Mammary epithelial cell (primary cell): ENCODE measurements at regions not wholly inside any gene's neighbourhood (a gene's known extent, or its start where the extent isn't known, plus 50 kb on each side); places are given as distances from the start of the nearest gene placed in this dataset.

Experiments
- EZH2 ChIP-seq: IDR thresholded peaks from 2 replicates; pipeline ENCODE4 v1.6.1; 2012; ENCODE audit warnings: low read length, inconsistent platforms, borderline replicate concordance
- TF ChIP-seq, protein P1 (sequence below), 2 donors: IDR thresholded peaks in 1 of 2; conservative IDR thresholded peaks in 1 of 2; 2 replicates each; pipeline ENCODE4 v1.5.1; 2011 to 2012; ENCODE audit warnings: inconsistent platforms in 2 of 2, low read length in 2 of 2, mild to moderate bottlenecking in 2 of 2, control low read depth in 1 of 2, low read depth in 1 of 2; ENCODE audit not compliant: insufficient read depth in 1 of 2; ENCODE audit errors: extremely low read depth in 1 of 2

DNA sequence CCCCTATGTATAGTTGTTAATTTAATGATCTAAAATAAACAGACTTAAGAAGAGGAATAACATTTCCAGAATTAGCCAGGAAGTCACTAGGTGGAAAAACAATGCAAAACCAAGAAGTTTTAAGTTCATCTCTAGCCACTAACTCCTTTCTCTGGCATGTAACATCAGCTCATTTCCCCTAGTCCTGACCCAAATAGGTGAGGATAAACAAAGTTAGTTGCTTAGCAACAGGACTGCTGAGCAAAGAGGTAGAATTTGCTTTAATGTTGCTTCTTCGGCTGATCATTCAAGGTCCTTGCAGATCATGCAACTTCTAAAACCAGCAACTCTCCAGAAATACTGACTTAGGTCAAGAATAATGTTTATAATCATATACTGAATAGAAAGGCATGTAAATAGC lies 675.8 kb downstream of the CETN3 start:
- TF ChIP-seq, protein P1, sequence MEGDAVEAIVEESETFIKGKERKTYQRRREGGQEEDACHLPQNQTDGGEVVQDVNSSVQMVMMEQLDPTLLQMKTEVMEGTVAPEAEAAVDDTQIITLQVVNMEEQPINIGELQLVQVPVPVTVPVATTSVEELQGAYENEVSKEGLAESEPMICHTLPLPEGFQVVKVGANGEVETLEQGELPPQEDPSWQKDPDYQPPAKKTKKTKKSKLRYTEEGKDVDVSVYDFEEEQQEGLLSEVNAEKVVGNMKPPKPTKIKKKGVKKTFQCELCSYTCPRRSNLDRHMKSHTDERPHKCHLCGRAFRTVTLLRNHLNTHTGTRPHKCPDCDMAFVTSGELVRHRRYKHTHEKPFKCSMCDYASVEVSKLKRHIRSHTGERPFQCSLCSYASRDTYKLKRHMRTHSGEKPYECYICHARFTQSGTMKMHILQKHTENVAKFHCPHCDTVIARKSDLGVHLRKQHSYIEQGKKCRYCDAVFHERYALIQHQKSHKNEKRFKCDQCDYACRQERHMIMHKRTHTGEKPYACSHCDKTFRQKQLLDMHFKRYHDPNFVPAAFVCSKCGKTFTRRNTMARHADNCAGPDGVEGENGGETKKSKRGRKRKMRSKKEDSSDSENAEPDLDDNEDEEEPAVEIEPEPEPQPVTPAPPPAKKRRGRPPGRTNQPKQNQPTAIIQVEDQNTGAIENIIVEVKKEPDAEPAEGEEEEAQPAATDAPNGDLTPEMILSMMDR (conservative IDR thresholded peaks at IDR 0.05 in 1 of 2, IDR thresholded peaks at IDR 0.05 in 1 of 2; ENCODE audit: extremely low read depth in 1 of 2, insufficient read depth in 1 of 2, low read depth in 1 of 2, low read length in 2 of 2) = no peak
- no peak for TF ChIP-seq EZH2
